Endothelial cell of umbilical vein (primary cell): ENCODE measurements at regions not wholly inside any gene's neighbourhood (a gene's known extent, or its start where the extent isn't known, plus 50 kb on each side); places are given as distances from the start of the nearest gene placed in this dataset.

ENCODE experiments used
- BruUV-seq: library from RNA; stranded (reverse); fragments of 400-500 nt; replicated peaks from 2 replicates; lab custom pipeline; 2021; lab: Mats Ljungman, UMichigan
- CTCF ChIA-PET: fragments of 300-600, 350-600 bp; sonication (Branson Sonifier 250); formaldehyde crosslinking; loops from one replicate; lab custom pipeline; 2021; ENCODE audit warnings: antibody characterized with exemption, inconsistent platforms; lab: Charles Lee
- POLR2A ChIA-PET: fragments of 300-600, 350-600 bp; sonication (Branson Sonifier 250); formaldehyde crosslinking; loops from one replicate; lab custom pipeline; 2021; ENCODE audit warnings: antibody characterized with exemption, inconsistent platforms; lab: Charles Lee
- DNase-seq: peaks from one replicate; pipeline ENCODE4 v3.0.0-alpha.2; 2011; ENCODE audit warnings: low read depth, low spot score
- FAIRE-seq: peaks from 2 replicates; lab custom pipeline; 2011; peaks lifted over from hg19 to GRCh38; lab: Jason Lieb, UNC
- H2AFZ ChIP-seq: 2 replicates; pipeline ENCODE4 v1.6.0; 2012; ENCODE audit warnings: low read depth, low read length, control low read depth, inconsistent platforms
- H3K27ac ChIP-seq: 2 replicates; pipeline ENCODE4 v1.5.1; 2011; ENCODE audit warnings: low read depth, mild to moderate bottlenecking, control low read depth, low read length, moderate library complexity; ENCODE audit not compliant: insufficient read depth
- H3K27me3 ChIP-seq, 2 experiments: 2 replicates each; pipeline versions ENCODE4 v1.6.0 to v1.6.1; 2011; ENCODE audit warnings: low read length in 2 of 2, mixed read lengths in 1 of 2; ENCODE audit not compliant: control insufficient read depth in 2 of 2, insufficient read depth in 2 of 2
- H3K36me3 ChIP-seq, 2 experiments: 2 replicates in 1 of 2; 3 replicates in 1 of 2; pipeline ENCODE4 v1.5.1; 2011; ENCODE audit warnings: low read length in 2 of 2, mild to moderate bottlenecking in 1 of 2, moderate library complexity in 1 of 2; ENCODE audit not compliant: control insufficient read depth in 2 of 2, insufficient read depth in 2 of 2; ENCODE audit errors: extremely low read depth in 1 of 2
- H3K4me1 ChIP-seq: 3 replicates; pipeline ENCODE4 v1.5.1; 2011; ENCODE audit warnings: mild to moderate bottlenecking, low read length; ENCODE audit not compliant: control insufficient read depth, insufficient read depth; ENCODE audit errors: extremely low read depth
- H3K4me2 ChIP-seq: 2 replicates; pipeline ENCODE4 v1.6.1; 2011; ENCODE audit warnings: low read length, control low read depth, mixed read lengths; ENCODE audit not compliant: insufficient read depth
- H3K4me3 ChIP-seq, 3 experiments: fragments of 200-600 bp in 1 of 3; sonication (generic), shearing (Covaris generic) in 1 of 3; replicated peaks in 1 of 3; 2 replicates each; pipeline ENCODE4 v1.5.1; 2011 to 2016; ENCODE audit warnings: control low read depth in 3 of 3, low read length in 3 of 3, mild to moderate bottlenecking in 2 of 3, inconsistent platforms in 1 of 3, low read depth in 1 of 3, moderate library complexity in 1 of 3; ENCODE audit not compliant: insufficient read depth in 1 of 3
- H3K79me2 ChIP-seq: 2 replicates; pipeline ENCODE4 v1.6.0; 2012; ENCODE audit warnings: low read length, inconsistent platforms; ENCODE audit not compliant: control insufficient read depth, insufficient read depth
- H3K9ac ChIP-seq: replicated peaks from 2 replicates; pipeline ENCODE3; 2011; ENCODE audit warnings: low read length, control low read depth; ENCODE audit not compliant: insufficient read depth; ENCODE audit errors: extremely low read depth
- H3K9me1 ChIP-seq: replicated peaks from 3 replicates; pipeline ENCODE4 v1.6.0; 2011; ENCODE audit warnings: mild to moderate bottlenecking, low read length; ENCODE audit not compliant: control insufficient read depth, insufficient read depth; ENCODE audit errors: extremely low read depth
- H3K9me3 ChIP-seq: replicated peaks from 2 replicates; pipeline ENCODE4 v1.5.1; 2012; ENCODE audit warnings: low read length, inconsistent platforms; ENCODE audit not compliant: control insufficient read depth, insufficient read depth
- H4K20me1 ChIP-seq: replicated peaks from 2 replicates; pipeline ENCODE3; 2011; ENCODE audit warnings: mild to moderate bottlenecking, low read length; ENCODE audit not compliant: control insufficient read depth, insufficient read depth; ENCODE audit errors: extremely low read depth
- EZH2 ChIP-seq: IDR thresholded peaks from 2 replicates; pipeline ENCODE4 v1.6.1; 2012; ENCODE audit warnings: borderline replicate concordance, low read depth, mild to moderate bottlenecking, moderate library complexity, low read length, inconsistent platforms; ENCODE audit not compliant: severe bottlenecking
- GATA2 ChIP-seq: IDR thresholded peaks from 2 replicates; pipeline ENCODE4 v1.7.0; 2011; ENCODE audit warnings: low read depth, mild to moderate bottlenecking, moderate library complexity, mixed read lengths, low read length; ENCODE audit not compliant: insufficient read length, insufficient read depth
- JUN ChIP-seq: IDR thresholded peaks from 2 replicates; pipeline ENCODE4 v1.6.1; 2011; ENCODE audit warnings: borderline replicate concordance, low read depth; ENCODE audit not compliant: insufficient read length, insufficient read depth
- POLR2AphosphoS5 ChIP-seq: IDR thresholded peaks from 2 replicates; pipeline ENCODE4 v1.6.1; 2012; ENCODE audit warnings: low read depth, mild to moderate bottlenecking, control low read depth, low read length, moderate library complexity; ENCODE audit not compliant: insufficient read depth
- dilution Hi-C: fragments of 300-500 bp; cut with MboI; formaldehyde crosslinking; loops from one replicate; pipeline ENCODE4 v1.15.0; 2019; ENCODE audit warnings: low sequenced_read_pairs; ENCODE audit not compliant: extremely low pct_ligation_motif_present
- intact Hi-C: fragments of 100-400 bp; cut with micrococcal nuclease; formaldehyde crosslinking; loops from one replicate; pipeline ENCODE4 v1.10.0; 2022
- TF ChIP-seq, protein P1 (sequence below): IDR thresholded peaks from 2 replicates; pipeline ENCODE4 v1.6.1; 2011; ENCODE audit not compliant: insufficient read depth, insufficient read length
- TF ChIP-seq, protein P2 (sequence below), 2 donors: IDR thresholded peaks; 1 replicate in 1 of 2; 2 replicates in 1 of 2; pipeline ENCODE4 v1.5.1; 2011; ENCODE audit warnings: low read length in 2 of 2, mild to moderate bottlenecking in 2 of 2, moderate library complexity in 2 of 2, control low read depth in 1 of 2, inconsistent platforms in 1 of 2, low read depth in 1 of 2; ENCODE audit not compliant: insufficient read depth in 1 of 2; ENCODE audit errors: extremely low read depth in 1 of 2

DNA sequence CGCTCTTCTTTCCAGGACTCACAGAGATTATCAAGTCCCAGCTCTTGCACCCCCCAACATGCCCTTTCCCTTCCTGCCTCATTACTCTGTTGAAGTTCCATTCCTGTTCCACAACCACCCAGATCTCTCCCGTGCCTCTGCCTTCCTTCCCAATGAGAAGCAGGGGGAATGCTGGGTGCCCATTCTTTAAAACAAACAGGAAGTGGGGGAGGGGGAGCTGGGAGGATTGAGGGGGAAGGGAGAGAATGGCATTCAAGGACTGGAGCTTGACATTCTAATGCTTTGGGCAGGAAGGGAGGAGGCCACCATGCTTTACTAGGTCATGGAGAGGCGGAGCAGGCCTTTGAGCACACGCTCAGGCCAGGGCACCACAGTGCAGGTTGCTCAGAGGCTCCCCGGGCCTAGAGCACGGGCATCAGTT lies 150.3 kb upstream of the IRF2BP2 start:
- peaks cover 2% of the 10 kb centered on the region for H3K4me1 ChIP-seq
- BruUV-seq: no TSS peak
- ChIA-PET POLR2A (no interaction called here), CTCF (interaction anchor here (1.1 kb wide), 1 partner anchor 9 kb away, joined by 3 read pairs; no protein-coding TSS in a partner anchor)
- H3K27ac ChIP-seq: no peak overlapping the region
- H3K9me1 ChIP-seq: no peaks in the 10 kb centered on the region
- no peak overlapping the region for H3K4me2 ChIP-seq
- H4K20me1 ChIP-seq: no peaks in the 10 kb centered on the region
- H3K9ac ChIP-seq: no peak overlapping the region
- no peak overlapping the region for H3K4me3 ChIP-seq
- intact Hi-C loops: no loop called here
- DNase-seq (no peak), FAIRE-seq (peak; percentile 42)
- peaks cover 0 to 4% of the 10 kb centered on the region in 2 experiments for H3K27me3 ChIP-seq
- no peak for TF ChIP-seq JUN
- TF ChIP-seq, protein P1, sequence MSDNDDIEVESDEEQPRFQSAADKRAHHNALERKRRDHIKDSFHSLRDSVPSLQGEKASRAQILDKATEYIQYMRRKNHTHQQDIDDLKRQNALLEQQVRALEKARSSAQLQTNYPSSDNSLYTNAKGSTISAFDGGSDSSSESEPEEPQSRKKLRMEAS: no peak
- TF ChIP-seq POLR2AphosphoS5: no peak
- no peak for TF ChIP-seq GATA2
- TF ChIP-seq EZH2: no peak
- TF ChIP-seq, protein P2, sequence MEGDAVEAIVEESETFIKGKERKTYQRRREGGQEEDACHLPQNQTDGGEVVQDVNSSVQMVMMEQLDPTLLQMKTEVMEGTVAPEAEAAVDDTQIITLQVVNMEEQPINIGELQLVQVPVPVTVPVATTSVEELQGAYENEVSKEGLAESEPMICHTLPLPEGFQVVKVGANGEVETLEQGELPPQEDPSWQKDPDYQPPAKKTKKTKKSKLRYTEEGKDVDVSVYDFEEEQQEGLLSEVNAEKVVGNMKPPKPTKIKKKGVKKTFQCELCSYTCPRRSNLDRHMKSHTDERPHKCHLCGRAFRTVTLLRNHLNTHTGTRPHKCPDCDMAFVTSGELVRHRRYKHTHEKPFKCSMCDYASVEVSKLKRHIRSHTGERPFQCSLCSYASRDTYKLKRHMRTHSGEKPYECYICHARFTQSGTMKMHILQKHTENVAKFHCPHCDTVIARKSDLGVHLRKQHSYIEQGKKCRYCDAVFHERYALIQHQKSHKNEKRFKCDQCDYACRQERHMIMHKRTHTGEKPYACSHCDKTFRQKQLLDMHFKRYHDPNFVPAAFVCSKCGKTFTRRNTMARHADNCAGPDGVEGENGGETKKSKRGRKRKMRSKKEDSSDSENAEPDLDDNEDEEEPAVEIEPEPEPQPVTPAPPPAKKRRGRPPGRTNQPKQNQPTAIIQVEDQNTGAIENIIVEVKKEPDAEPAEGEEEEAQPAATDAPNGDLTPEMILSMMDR (IDR thresholded peaks at IDR 0.05; ENCODE audit: extremely low read depth in 1 of 2, insufficient read depth in 1 of 2, low read depth in 1 of 2, low read length in 2 of 2): no peak
- no peaks in the 10 kb centered on the region for H3K9me3 ChIP-seq
- peak overlapping the region; percentile 38 for H2AFZ ChIP-seq
- dilution Hi-C loops: no loop called here
- H3K36me3 ChIP-seq: no peaks in the 10 kb centered on the region
- H3K79me2 ChIP-seq: no peaks in the 10 kb centered on the region
